ENCODE measurements at regions not wholly inside any gene's neighbourhood (a gene's known extent, or its start where the extent isn't known, plus 50 kb on each side); places are given as distances from the start of the nearest gene placed in this dataset.

DNA sequence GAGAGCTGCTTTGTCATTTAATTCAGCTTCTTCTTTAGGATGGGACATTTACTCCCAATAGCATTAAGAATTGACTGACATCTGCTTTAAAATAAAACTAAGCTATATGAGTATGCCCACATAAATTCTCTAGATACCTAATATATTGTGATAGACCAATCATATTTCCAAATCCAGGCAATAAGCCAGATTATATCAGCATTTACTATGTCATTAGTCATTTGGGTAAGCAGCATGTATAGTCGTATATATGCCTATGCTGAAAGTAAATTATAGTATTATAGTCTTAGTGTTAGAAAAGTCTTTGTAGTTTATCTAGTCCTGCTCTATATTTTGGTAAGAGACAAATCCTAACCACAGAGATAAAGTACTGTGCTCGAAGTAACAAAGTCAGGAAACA lies 958.1 kb downstream of the KCNJ2 start:
- Histone ChIP-seq H3K4me2 (ENCODE audit: low read length) (no peak overlapping the region), H3K9me2 (replicated peaks; ENCODE audit: low read length) (no peaks in the 10 kb centered on the region), H3K9me3 (ENCODE audit: low read length) (no peaks in the 10 kb centered on the region), H3K27ac (ENCODE audit: low read length) (no peak overlapping the region), H2AFZ (ENCODE audit: low read length) (no peak overlapping the region), H4K20me1 (ENCODE audit: low read length) (no peaks in the 10 kb centered on the region), H3K4me1 (ENCODE audit: insufficient read depth, low read length) (peaks cover 8% of the 10 kb centered on the region), H3K79me2 (ENCODE audit: low read length) (no peaks in the 10 kb centered on the region), H3K36me3 (ENCODE audit: low read depth, low read length) (no peaks in the 10 kb centered on the region), H3K9ac (ENCODE audit: low read length) (no peak overlapping the region), H3F3A (ENCODE audit: low read length, unreplicated experiment) (no peaks in the 10 kb centered on the region), H3K27me3 (ENCODE audit: low read length) (no peaks in the 10 kb centered on the region), H3K4me3 (ENCODE audit: low read length) (no peak overlapping the region)
- POLR2A ChIA-PET (ENCODE audit: unreplicated experiment): interaction anchor here (0.6 kb wide), 1 partner anchor 864 kb away, joined by 3 read pairs; no protein-coding TSS in a partner anchor
- BruUV-seq (replicated peaks): no TSS peak
- peak; percentile 88 for DNase-seq
- CTCF ChIA-PET: interaction anchor here (0.6 kb wide), 1 partner anchor 61 kb away, joined by 3 read pairs; no protein-coding TSS in a partner anchor
- peak; percentile 88 for ATAC-seq
- no peak for TF ChIP-seq EZH2phosphoT487 (IDR thresholded peaks at IDR 0.05; ENCODE audit: borderline replicate concordance, low read length)
- TF ChIP-seq, protein P1, sequence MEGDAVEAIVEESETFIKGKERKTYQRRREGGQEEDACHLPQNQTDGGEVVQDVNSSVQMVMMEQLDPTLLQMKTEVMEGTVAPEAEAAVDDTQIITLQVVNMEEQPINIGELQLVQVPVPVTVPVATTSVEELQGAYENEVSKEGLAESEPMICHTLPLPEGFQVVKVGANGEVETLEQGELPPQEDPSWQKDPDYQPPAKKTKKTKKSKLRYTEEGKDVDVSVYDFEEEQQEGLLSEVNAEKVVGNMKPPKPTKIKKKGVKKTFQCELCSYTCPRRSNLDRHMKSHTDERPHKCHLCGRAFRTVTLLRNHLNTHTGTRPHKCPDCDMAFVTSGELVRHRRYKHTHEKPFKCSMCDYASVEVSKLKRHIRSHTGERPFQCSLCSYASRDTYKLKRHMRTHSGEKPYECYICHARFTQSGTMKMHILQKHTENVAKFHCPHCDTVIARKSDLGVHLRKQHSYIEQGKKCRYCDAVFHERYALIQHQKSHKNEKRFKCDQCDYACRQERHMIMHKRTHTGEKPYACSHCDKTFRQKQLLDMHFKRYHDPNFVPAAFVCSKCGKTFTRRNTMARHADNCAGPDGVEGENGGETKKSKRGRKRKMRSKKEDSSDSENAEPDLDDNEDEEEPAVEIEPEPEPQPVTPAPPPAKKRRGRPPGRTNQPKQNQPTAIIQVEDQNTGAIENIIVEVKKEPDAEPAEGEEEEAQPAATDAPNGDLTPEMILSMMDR (conservative IDR thresholded peaks at IDR 0.05; ENCODE audit: low read depth, low read length): no peak
- TF ChIP-seq EZH2 (IDR thresholded peaks at IDR 0.05; ENCODE audit: low read length, unreplicated experiment): no peak
- intact Hi-C loops (cut with micrococcal nuclease): no loop called here

DNA sequence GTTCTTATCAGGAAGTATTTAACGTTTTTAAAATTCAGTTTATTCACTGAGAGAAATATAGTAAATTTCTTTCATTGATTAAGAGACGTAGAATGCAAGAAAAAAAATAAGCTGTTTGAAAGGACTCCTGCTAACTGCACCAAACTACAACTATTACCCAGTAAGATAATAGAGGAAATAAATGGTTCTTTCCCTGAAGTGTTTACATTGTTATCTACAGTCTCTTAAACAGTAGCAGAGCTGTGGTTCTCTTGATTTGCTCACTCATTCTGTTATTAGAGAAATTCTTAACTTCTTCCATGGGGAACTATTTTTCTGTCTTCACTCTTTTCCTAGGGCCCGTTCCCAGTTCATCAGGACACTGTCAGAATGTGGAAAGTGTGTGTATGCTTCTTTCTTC lies 973.0 kb downstream of the KCNJ2 start:
- Histone ChIP-seq H3K27me3 (ENCODE audit: low read length) (no peaks in the 10 kb centered on the region), H3K9ac (ENCODE audit: low read length) (no peak overlapping the region), H2AFZ (ENCODE audit: low read length) (peak overlapping the region; percentile 40; the same call in 1 of the 2 replicates), H3K4me3 (ENCODE audit: low read length) (no peak overlapping the region), H3F3A (ENCODE audit: low read length, unreplicated experiment) (no peaks in the 10 kb centered on the region), H3K4me2 (ENCODE audit: low read length) (no peak overlapping the region), H4K20me1 (ENCODE audit: low read length) (no peaks in the 10 kb centered on the region), H3K36me3 (ENCODE audit: low read depth, low read length) (no peaks in the 10 kb centered on the region), H3K27ac (ENCODE audit: low read length) (no peak overlapping the region), H3K9me2 (replicated peaks; ENCODE audit: low read length) (no peaks in the 10 kb centered on the region), H3K9me3 (ENCODE audit: low read length) (no peaks in the 10 kb centered on the region), H3K79me2 (ENCODE audit: low read length) (no peaks in the 10 kb centered on the region), H3K4me1 (ENCODE audit: insufficient read depth, low read length) (no peaks in the 10 kb centered on the region)
- ChIA-PET CTCF (no interaction called here), POLR2A (ENCODE audit: unreplicated experiment) (no interaction called here)
- TF ChIP-seq, protein P1 (conservative IDR thresholded peaks at IDR 0.05; ENCODE audit: low read depth, low read length): no peak
- no peak for TF ChIP-seq EZH2 (IDR thresholded peaks at IDR 0.05; ENCODE audit: low read length, unreplicated experiment)
- no peak for TF ChIP-seq EZH2phosphoT487 (IDR thresholded peaks at IDR 0.05; ENCODE audit: borderline replicate concordance, low read length)
- intact Hi-C loops (cut with micrococcal nuclease): no loop called here
- DNase-seq (no peak), ATAC-seq (no peak)
- no TSS peak for BruUV-seq (replicated peaks)

DNA sequence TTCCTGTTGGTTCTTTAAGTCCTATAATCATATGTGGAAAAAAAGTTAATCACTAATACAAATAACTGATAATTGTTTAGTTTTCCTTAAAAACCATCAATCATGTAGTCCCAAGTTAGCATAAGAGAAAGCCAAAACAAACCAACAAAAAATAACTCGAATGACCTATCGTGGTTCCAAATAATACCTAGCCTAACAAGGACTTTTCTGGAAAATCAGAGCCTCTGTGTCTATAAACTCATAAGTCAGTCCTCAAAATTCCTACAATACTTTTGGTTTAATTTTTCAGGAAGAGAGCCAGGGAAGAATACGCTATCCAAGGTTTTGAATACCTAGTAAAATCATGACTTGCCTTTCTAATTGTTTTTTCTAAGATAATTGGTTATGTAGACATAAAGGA lies 975.3 kb upstream of the SOX9 start:
- H3F3A ChIP-seq (ENCODE audit: low read length, unreplicated experiment): no peaks in the 10 kb centered on the region
- no peaks in the 10 kb centered on the region for H3K9me2 ChIP-seq (replicated peaks; ENCODE audit: low read length)
- H3K36me3 ChIP-seq (ENCODE audit: low read depth, low read length): no peaks in the 10 kb centered on the region
- H3K4me3 ChIP-seq (ENCODE audit: low read length): no peak overlapping the region
- no peaks in the 10 kb centered on the region for H3K79me2 ChIP-seq (ENCODE audit: low read length)
- H3K9me3 ChIP-seq (ENCODE audit: low read length): no peaks in the 10 kb centered on the region
- no peak overlapping the region for H3K9ac ChIP-seq (ENCODE audit: low read length)
- TF ChIP-seq, protein P1 (conservative IDR thresholded peaks at IDR 0.05; ENCODE audit: low read depth, low read length): no peak
- TF ChIP-seq EZH2phosphoT487 (IDR thresholded peaks at IDR 0.05; ENCODE audit: borderline replicate concordance, low read length) (no peak), EZH2 (IDR thresholded peaks at IDR 0.05; ENCODE audit: low read length, unreplicated experiment) (no peak)
- no peak overlapping the region for H3K27ac ChIP-seq (ENCODE audit: low read length)
- H4K20me1 ChIP-seq (ENCODE audit: low read length): no peaks in the 10 kb centered on the region
- ATAC-seq (no peak), DNase-seq (no peak)
- BruUV-seq (replicated peaks): no TSS peak
- H3K4me1 ChIP-seq (ENCODE audit: insufficient read depth, low read length): no peaks in the 10 kb centered on the region
- ChIA-PET CTCF (no interaction called here), POLR2A (ENCODE audit: unreplicated experiment) (no interaction called here)
- no peak overlapping the region for H2AFZ ChIP-seq (ENCODE audit: low read length)
- intact Hi-C loops (cut with micrococcal nuclease): no loop called here
- no peak overlapping the region for H3K4me2 ChIP-seq (ENCODE audit: low read length)
- no peaks in the 10 kb centered on the region for H3K27me3 ChIP-seq (ENCODE audit: low read length)
